ENCODE measurements at regions not wholly inside any gene's neighbourhood (a gene's known extent, or its start where the extent isn't known, plus 50 kb on each side); places are given as distances from the start of the nearest gene placed in this dataset.

DNA sequence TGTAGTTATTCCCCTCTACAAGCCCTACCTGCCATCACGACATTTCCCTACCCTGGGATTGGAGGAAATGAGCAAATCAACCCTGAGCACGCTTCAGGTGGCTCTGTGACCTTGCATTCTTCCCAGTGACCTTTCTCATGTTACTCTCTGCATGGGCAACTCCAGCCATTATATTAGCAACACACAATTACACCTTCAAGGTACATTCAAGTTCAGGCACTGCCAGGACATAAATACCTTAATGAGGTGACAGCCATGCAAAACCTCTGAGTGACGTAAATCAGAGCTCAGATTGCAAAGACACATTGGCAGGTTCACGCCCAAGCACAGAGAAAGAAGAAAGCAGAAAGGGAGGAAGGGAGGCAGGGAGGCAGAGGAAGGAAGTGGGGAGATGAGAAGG is 68.7 kb upstream of the ALK start:
- Histone ChIP-seq H3K9ac (no peak overlapping the region), H3K27ac (no peak overlapping the region), H3K79me2 (no peaks in the 10 kb centered on the region), H3K4me2 (ENCODE audit: low read length) (no peak overlapping the region), H3K9me3 (ENCODE audit: control insufficient read depth, low read length) (no peaks in the 10 kb centered on the region), H2AFZ (no peak overlapping the region), H3K4me1 (peaks cover 5% of the 10 kb centered on the region), H3K36me3 (ENCODE audit: control insufficient read depth, insufficient read depth, low read length) (no peaks in the 10 kb centered on the region), H3K27me3 (ENCODE audit: control insufficient read depth, insufficient read depth, low read length) (no peaks in the 10 kb centered on the region), H3K4me3 (ENCODE audit: low read depth, low read length) (no peak overlapping the region)
- no peak for TF ChIP-seq CTCF (IDR thresholded peaks at IDR 0.05)

DNA sequence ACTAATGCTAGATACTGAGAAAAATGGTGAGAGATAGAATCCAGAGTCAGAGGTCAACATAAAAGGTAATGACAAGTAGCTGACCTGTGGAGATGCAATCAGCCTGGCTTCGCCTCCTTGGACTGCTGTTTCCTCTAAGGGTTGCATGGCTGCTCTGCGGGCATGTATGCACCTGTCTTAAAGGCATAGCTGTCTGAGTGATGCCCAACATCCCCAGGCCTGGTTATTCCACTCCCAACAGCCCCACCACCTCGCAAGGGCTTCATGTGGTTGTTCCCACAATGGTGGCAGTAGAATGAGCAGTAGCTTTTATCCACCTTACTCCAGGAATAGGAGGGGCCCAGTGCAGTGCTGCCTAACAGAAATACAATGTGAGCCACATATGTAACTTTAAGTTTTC is 69.7 kb upstream of the ALK start:
- Histone ChIP-seq H3K9ac (no peak overlapping the region), H3K27me3 (ENCODE audit: control insufficient read depth, insufficient read depth, low read length) (no peaks in the 10 kb centered on the region)

GRCh38 chr2:29995241-29995640 is 73.9 kb upstream of the ALK start:
- no peak for TF ChIP-seq CTCF (IDR thresholded peaks at IDR 0.05)
- no peaks in the 10 kb centered on the region for H3K36me3 ChIP-seq (ENCODE audit: control insufficient read depth, insufficient read depth, low read length)
- H2AFZ ChIP-seq = no peak overlapping the region
- H3K27ac ChIP-seq = no peak overlapping the region
- no peak overlapping the region for H3K9ac ChIP-seq
- no peak overlapping the region for H3K4me2 ChIP-seq (ENCODE audit: low read length)
- H3K27me3 ChIP-seq (ENCODE audit: control insufficient read depth, insufficient read depth, low read length) = no peaks in the 10 kb centered on the region
- H3K79me2 ChIP-seq = no peaks in the 10 kb centered on the region
- H3K9me3 ChIP-seq (ENCODE audit: control insufficient read depth, low read length) = no peaks in the 10 kb centered on the region
- H3K4me1 ChIP-seq = peaks cover 2% of the 10 kb centered on the region
- H3K4me3 ChIP-seq (ENCODE audit: low read depth, low read length) = no peak overlapping the region

More for the DNA sequence above, 69.7 kb upstream of the ALK start:
- peaks cover 5% of the 10 kb centered on the region for H3K4me1 ChIP-seq
- no peak for TF ChIP-seq CTCF (IDR thresholded peaks at IDR 0.05)
- no peaks in the 10 kb centered on the region for H3K9me3 ChIP-seq (ENCODE audit: control insufficient read depth, low read length)
- H3K27ac ChIP-seq = no peak overlapping the region
- H3K4me2 ChIP-seq (ENCODE audit: low read length) = no peak overlapping the region
- H2AFZ ChIP-seq = peak overlapping the region; percentile 16
- no peaks in the 10 kb centered on the region for H3K79me2 ChIP-seq
- no peaks in the 10 kb centered on the region for H3K36me3 ChIP-seq (ENCODE audit: control insufficient read depth, insufficient read depth, low read length)
- no peak overlapping the region for H3K4me3 ChIP-seq (ENCODE audit: low read depth, low read length)

DNA sequence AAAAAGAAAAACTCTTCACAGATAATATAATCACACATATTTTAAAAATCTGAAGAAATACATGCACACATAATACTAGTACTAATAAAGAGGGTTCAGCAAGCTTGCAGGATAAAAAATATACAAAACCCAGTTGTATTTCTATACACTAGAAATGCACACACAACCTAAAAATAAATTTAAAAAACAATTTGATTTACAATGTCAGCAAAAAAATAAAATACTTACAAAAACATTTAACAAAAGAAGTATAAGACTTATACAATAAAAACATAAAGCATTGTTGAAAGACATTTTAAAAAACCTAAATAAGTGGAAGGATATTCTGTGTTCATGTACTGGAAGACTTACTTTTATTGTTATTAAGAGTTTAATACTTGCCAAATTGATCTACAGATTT is 81.7 kb upstream of the ALK start:
- TF ChIP-seq CTCF (IDR thresholded peaks at IDR 0.05) = no peak
- H3K36me3 ChIP-seq (ENCODE audit: control insufficient read depth, insufficient read depth, low read length) = no peaks in the 10 kb centered on the region
- H3K79me2 ChIP-seq = no peaks in the 10 kb centered on the region
- no peaks in the 10 kb centered on the region for H3K4me1 ChIP-seq
- H3K9ac ChIP-seq = no peak overlapping the region
- no peak overlapping the region for H3K4me2 ChIP-seq (ENCODE audit: low read length)
- H3K4me3 ChIP-seq (ENCODE audit: low read depth, low read length) = no peak overlapping the region
- no peak overlapping the region for H3K27ac ChIP-seq
- H2AFZ ChIP-seq = no peak overlapping the region
- H3K27me3 ChIP-seq (ENCODE audit: control insufficient read depth, insufficient read depth, low read length) = no peaks in the 10 kb centered on the region
- no peaks in the 10 kb centered on the region for H3K9me3 ChIP-seq (ENCODE audit: control insufficient read depth, low read length)

GRCh38 chr2:30022444-30023071 is 101.2 kb upstream of the ALK start:
- TF ChIP-seq CTCF (IDR thresholded peaks at IDR 0.05) = no peak
- Histone ChIP-seq H2AFZ (no peak overlapping the region), H3K9me3 (ENCODE audit: control insufficient read depth, low read length) (no peaks in the 10 kb centered on the region), H3K4me2 (ENCODE audit: low read length) (no peak overlapping the region), H3K4me3 (ENCODE audit: low read depth, low read length) (no peak overlapping the region), H3K36me3 (ENCODE audit: control insufficient read depth, insufficient read depth, low read length) (no peaks in the 10 kb centered on the region), H3K27ac (no peak overlapping the region), H3K4me1 (no peaks in the 10 kb centered on the region), H3K27me3 (ENCODE audit: control insufficient read depth, insufficient read depth, low read length) (no peaks in the 10 kb centered on the region), H3K9ac (no peak overlapping the region), H3K79me2 (no peaks in the 10 kb centered on the region)

Measured in parathyroid adenoma (tissue), 2 donors.